GM12878 (cell line): ENCODE measurements at regions not wholly inside any gene's neighbourhood (a gene's known extent, or its start where the extent isn't known, plus 50 kb on each side); places are given as distances from the start of the nearest gene placed in this dataset.

Source experiments
- CREB1 ChIP-seq: IDR thresholded peaks from 2 replicates; pipeline ENCODE4 v1.6.1; 2012; ENCODE audit warnings: low read depth, mild to moderate bottlenecking, inconsistent platforms
- EZH2 ChIP-seq: IDR thresholded peaks from 2 replicates; pipeline ENCODE4 v1.6.1; 2012; ENCODE audit warnings: low read depth, mild to moderate bottlenecking, control low read depth, inconsistent platforms, low read length, borderline replicate concordance; ENCODE audit not compliant: control insufficient read depth
- POLR2AphosphoS5 ChIP-seq: IDR thresholded peaks from 2 replicates; pipeline ENCODE4 v1.6.1; 2011; ENCODE audit warnings: mild to moderate bottlenecking, low read length, inconsistent platforms
- RAD21 ChIP-seq: IDR thresholded peaks from 2 replicates; pipeline ENCODE4 v1.6.1; 2011; ENCODE audit warnings: mild to moderate bottlenecking, low read depth, low read length, moderate library complexity; ENCODE audit not compliant: insufficient read depth
- SMC3 ChIP-seq: IDR thresholded peaks from 2 replicates; pipeline ENCODE4 v1.6.1; 2011; ENCODE audit warnings: low read length, improper control_type of control experiment, borderline replicate concordance
- ZNF207 ChIP-seq: fragments of 450-650 bp; IDR thresholded peaks from 2 replicates; pipeline ENCODE4 v1.6.1; 2014; ENCODE audit warnings: antibody characterized with exemption, mild to moderate bottlenecking, borderline replicate concordance
- ZNF274 ChIP-seq: IDR thresholded peaks from one replicate; pipeline ENCODE4 v1.8.0; 2011; ENCODE audit not compliant: insufficient read length, insufficient read depth
- TF ChIP-seq, protein P1 (sequence below): fragments of 450-650 bp; IDR thresholded peaks from 2 replicates; pipeline ENCODE4 v1.6.1; 2017; ENCODE audit warnings: mild to moderate bottlenecking, moderate library complexity
- TF ChIP-seq, protein P2 (sequence below): fragments of 450-650 bp; IDR thresholded peaks from 2 replicates; pipeline ENCODE4 v1.6.1; 2018; ENCODE audit warnings: borderline replicate concordance, mild to moderate bottlenecking; ENCODE audit not compliant: partially characterized antibody
- TF ChIP-seq, protein P3 (sequence below): fragments of 150-350 bp; IDR thresholded peaks from 2 replicates; pipeline ENCODE4 v1.6.1; 2016; ENCODE audit warnings: low read depth, low read length
- TF ChIP-seq, protein P4 (sequence below): IDR thresholded peaks from 2 replicates; pipeline ENCODE4 v1.6.1; 2011; ENCODE audit warnings: mild to moderate bottlenecking, low read depth, low read length, moderate library complexity; ENCODE audit not compliant: insufficient replicate concordance

DNA sequence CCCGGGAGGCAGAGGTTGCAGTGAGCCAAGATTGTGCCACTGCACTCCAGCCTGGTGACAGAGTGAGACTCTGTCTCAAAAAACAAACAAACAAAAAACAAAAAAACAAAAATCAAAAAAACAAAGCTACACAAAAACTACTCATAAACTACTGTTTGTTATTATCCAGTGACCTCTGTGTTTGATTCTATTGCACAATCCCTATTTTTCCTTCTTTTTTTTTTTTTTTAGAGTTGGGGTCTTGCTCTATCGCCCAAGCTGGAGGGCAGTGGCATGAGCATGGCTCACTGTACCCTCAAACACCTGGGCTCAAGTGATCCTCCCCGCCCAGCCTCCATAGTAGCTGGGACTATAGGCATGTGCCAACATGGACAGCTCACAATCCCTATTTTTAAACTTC is 92.7 kb downstream of the FAM217A start:
- TF ChIP-seq SMC3 (no peak), EZH2 (no peak), ZNF207 (no peak), RAD21 (no peak), CREB1 (no peak), POLR2AphosphoS5 (no peak), ZNF274 (no peak)
- TF ChIP-seq, protein P1, sequence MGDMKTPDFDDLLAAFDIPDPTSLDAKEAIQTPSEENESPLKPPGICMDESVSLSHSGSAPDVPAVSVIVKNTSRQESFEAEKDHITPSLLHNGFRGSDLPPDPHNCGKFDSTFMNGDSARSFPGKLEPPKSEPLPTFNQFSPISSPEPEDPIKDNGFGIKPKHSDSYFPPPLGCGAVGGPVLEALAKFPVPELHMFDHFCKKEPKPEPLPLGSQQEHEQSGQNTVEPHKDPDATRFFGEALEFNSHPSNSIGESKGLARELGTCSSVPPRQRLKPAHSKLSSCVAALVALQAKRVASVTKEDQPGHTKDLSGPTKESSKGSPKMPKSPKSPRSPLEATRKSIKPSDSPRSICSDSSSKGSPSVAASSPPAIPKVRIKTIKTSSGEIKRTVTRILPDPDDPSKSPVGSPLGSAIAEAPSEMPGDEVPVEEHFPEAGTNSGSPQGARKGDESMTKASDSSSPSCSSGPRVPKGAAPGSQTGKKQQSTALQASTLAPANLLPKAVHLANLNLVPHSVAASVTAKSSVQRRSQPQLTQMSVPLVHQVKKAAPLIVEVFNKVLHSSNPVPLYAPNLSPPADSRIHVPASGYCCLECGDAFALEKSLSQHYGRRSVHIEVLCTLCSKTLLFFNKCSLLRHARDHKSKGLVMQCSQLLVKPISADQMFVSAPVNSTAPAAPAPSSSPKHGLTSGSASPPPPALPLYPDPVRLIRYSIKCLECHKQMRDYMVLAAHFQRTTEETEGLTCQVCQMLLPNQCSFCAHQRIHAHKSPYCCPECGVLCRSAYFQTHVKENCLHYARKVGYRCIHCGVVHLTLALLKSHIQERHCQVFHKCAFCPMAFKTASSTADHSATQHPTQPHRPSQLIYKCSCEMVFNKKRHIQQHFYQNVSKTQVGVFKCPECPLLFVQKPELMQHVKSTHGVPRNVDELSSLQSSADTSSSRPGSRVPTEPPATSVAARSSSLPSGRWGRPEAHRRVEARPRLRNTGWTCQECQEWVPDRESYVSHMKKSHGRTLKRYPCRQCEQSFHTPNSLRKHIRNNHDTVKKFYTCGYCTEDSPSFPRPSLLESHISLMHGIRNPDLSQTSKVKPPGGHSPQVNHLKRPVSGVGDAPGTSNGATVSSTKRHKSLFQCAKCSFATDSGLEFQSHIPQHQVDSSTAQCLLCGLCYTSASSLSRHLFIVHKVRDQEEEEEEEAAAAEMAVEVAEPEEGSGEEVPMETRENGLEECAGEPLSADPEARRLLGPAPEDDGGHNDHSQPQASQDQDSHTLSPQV, result no peak
- TF ChIP-seq, protein P2, sequence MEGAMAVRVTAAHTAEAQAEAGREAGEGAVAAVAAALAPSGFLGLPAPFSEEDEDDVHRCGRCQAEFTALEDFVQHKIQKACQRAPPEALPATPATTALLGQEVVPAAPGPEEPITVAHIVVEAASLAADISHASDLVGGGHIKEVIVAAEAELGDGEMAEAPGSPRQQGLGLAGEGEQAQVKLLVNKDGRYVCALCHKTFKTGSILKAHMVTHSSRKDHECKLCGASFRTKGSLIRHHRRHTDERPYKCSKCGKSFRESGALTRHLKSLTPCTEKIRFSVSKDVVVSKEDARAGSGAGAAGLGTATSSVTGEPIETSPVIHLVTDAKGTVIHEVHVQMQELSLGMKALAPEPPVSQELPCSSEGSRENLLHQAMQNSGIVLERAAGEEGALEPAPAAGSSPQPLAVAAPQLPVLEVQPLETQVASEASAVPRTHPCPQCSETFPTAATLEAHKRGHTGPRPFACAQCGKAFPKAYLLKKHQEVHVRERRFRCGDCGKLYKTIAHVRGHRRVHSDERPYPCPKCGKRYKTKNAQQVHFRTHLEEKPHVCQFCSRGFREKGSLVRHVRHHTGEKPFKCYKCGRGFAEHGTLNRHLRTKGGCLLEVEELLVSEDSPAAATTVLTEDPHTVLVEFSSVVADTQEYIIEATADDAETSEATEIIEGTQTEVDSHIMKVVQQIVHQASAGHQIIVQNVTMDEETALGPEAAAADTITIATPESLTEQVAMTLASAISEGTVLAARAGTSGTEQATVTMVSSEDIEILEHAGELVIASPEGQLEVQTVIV, result no peak
- TF ChIP-seq, protein P3, sequence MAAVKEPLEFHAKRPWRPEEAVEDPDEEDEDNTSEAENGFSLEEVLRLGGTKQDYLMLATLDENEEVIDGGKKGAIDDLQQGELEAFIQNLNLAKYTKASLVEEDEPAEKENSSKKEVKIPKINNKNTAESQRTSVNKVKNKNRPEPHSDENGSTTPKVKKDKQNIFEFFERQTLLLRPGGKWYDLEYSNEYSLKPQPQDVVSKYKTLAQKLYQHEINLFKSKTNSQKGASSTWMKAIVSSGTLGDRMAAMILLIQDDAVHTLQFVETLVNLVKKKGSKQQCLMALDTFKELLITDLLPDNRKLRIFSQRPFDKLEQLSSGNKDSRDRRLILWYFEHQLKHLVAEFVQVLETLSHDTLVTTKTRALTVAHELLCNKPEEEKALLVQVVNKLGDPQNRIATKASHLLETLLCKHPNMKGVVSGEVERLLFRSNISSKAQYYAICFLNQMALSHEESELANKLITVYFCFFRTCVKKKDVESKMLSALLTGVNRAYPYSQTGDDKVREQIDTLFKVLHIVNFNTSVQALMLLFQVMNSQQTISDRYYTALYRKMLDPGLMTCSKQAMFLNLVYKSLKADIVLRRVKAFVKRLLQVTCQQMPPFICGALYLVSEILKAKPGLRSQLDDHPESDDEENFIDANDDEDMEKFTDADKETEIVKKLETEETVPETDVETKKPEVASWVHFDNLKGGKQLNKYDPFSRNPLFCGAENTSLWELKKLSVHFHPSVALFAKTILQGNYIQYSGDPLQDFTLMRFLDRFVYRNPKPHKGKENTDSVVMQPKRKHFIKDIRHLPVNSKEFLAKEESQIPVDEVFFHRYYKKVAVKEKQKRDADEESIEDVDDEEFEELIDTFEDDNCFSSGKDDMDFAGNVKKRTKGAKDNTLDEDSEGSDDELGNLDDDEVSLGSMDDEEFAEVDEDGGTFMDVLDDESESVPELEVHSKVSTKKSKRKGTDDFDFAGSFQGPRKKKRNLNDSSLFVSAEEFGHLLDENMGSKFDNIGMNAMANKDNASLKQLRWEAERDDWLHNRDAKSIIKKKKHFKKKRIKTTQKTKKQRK, result no peak
- TF ChIP-seq, protein P4, sequence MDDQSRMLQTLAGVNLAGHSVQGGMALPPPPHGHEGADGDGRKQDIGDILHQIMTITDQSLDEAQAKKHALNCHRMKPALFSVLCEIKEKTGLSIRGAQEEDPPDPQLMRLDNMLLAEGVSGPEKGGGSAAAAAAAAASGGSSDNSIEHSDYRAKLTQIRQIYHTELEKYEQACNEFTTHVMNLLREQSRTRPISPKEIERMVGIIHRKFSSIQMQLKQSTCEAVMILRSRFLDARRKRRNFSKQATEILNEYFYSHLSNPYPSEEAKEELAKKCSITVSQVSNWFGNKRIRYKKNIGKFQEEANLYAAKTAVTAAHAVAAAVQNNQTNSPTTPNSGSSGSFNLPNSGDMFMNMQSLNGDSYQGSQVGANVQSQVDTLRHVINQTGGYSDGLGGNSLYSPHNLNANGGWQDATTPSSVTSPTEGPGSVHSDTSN, result no peak
